ENCODE measurements at regions not wholly inside any gene's neighbourhood (a gene's known extent, or its start where the extent isn't known, plus 50 kb on each side); places are given as distances from the start of the nearest gene placed in this dataset.

- DNase-seq = no peak
- H3K4me1 Mint-ChIP-seq = peaks cover 3 to 7% of the 10 kb centered on the region in 2 experiments
Measured at GRCh38 chr5:39498278-39498952, 73.6 kb upstream of the DAB2 start.

More at GRCh38 chr5:39498278-39498952, 73.6 kb upstream of the DAB2 start:
- Histone ChIP-seq H2AK5ac (ENCODE audit: insufficient read length, low read length) (no peak overlapping the region), H3K27ac (ENCODE audit: insufficient read length, low read depth, low read length) (no peak overlapping the region), H3T11ph (ENCODE audit: low read length) (no peak overlapping the region), H3K27me3 (ENCODE audit: insufficient read depth, low read length) (no peaks in the 10 kb centered on the region), H3K9ac (ENCODE audit: extremely low read depth, insufficient read length, low read length) (no peak overlapping the region), H3K23me2 (ENCODE audit: insufficient read length, low read depth, low read length, poor library complexity, severe bottlenecking) (no peaks in the 10 kb centered on the region), H3K18ac (ENCODE audit: insufficient read length, low read depth, low read length) (no peak overlapping the region), H2BK20ac (ENCODE audit: low read depth, low read length, poor library complexity, severe bottlenecking) (no peak overlapping the region), H2AFZ (ENCODE audit: low read length) (no peak overlapping the region), H3K79me1 (ENCODE audit: insufficient read depth, low read depth, low read length, poor library complexity, severe bottlenecking) (no peaks in the 10 kb centered on the region), H3K4ac (ENCODE audit: low read depth, low read length) (no peak overlapping the region), H3K79me2 (ENCODE audit: insufficient read depth, low read length) (no peaks in the 10 kb centered on the region), H3K14ac (ENCODE audit: insufficient read depth, low read length) (no peak overlapping the region), H2BK15ac (ENCODE audit: low read depth, low read length) (no peak overlapping the region), H3K56ac (ENCODE audit: insufficient read length, low read depth, low read length) (no peak overlapping the region), H2BK12ac (ENCODE audit: insufficient read length, low read depth, low read length) (no peak overlapping the region), H4K8ac (replicated peaks; ENCODE audit: insufficient read length, low read depth, low read length) (no peak overlapping the region), H2BK120ac (ENCODE audit: low read depth, low read length, poor library complexity, severe bottlenecking) (no peak overlapping the region), H4K5ac (ENCODE audit: insufficient read length, low read depth, low read length) (no peak overlapping the region), H3K4me2 (ENCODE audit: insufficient read depth, insufficient read length, low read length) (no peak overlapping the region), H4K91ac (ENCODE audit: insufficient read length, low read depth, low read length) (no peak overlapping the region), H2BK5ac (ENCODE audit: insufficient read length, low read length) (no peak overlapping the region), H3K23ac (ENCODE audit: insufficient read length, low read depth, low read length) (no peak overlapping the region), H3K4me1 (ENCODE audit: insufficient read depth, low read length) (peaks cover 4% of the 10 kb centered on the region; the same call in 1 of the 2 replicates), H4K20me1 (ENCODE audit: control insufficient read depth, insufficient read depth, insufficient read length) (no peaks in the 10 kb centered on the region), H3K9me3 (ENCODE audit: control insufficient read depth, low read depth, low read length) (no peaks in the 10 kb centered on the region)
- H3K4me3 Mint-ChIP-seq = no peak overlapping the region
- no peak overlapping the region for H3K27ac Mint-ChIP-seq
- H3K9me3 Mint-ChIP-seq = no peaks in the 10 kb centered on the region; a peak in 1 of 5 replicates
- H3K27me3 Mint-ChIP-seq (ENCODE audit: low read depth) = no peaks in the 10 kb centered on the region
- no peaks in the 10 kb centered on the region for H3K36me3 Mint-ChIP-seq (ENCODE audit: insufficient read depth in 1 of 3, low read depth in 3 of 3)
- WGBS (ENCODE audit: extremely low coverage, insufficient read length, low lambda C conversion rate) = no CpG with 5 or more reads among the region's 4 CpGs
- TF ChIP-seq, protein P1, sequence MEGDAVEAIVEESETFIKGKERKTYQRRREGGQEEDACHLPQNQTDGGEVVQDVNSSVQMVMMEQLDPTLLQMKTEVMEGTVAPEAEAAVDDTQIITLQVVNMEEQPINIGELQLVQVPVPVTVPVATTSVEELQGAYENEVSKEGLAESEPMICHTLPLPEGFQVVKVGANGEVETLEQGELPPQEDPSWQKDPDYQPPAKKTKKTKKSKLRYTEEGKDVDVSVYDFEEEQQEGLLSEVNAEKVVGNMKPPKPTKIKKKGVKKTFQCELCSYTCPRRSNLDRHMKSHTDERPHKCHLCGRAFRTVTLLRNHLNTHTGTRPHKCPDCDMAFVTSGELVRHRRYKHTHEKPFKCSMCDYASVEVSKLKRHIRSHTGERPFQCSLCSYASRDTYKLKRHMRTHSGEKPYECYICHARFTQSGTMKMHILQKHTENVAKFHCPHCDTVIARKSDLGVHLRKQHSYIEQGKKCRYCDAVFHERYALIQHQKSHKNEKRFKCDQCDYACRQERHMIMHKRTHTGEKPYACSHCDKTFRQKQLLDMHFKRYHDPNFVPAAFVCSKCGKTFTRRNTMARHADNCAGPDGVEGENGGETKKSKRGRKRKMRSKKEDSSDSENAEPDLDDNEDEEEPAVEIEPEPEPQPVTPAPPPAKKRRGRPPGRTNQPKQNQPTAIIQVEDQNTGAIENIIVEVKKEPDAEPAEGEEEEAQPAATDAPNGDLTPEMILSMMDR (conservative IDR thresholded peaks at IDR 0.05) = no peak

Data from H9 (cell line).